COLO829 (cell line): ENCODE measurements at regions not wholly inside any gene's neighbourhood (a gene's known extent, or its start where the extent isn't known, plus 50 kb on each side); places are given as distances from the start of the nearest gene placed in this dataset.
A peak's percentile ranks its signal among the peaks of the same experiment; 100 is the strongest.
"Not testable (repeated sequence)": the region's sequence is repeated elsewhere in the genome, so short reads cannot be mapped to it uniquely, and the experiment has no call there.

Experiments
- DNase-seq: peaks from one replicate; pipeline ENCODE4 v3.0.0; 2012; ENCODE audit warnings: low spot score

- DNase-seq: peak; percentile 51
These were observed 88.0 kb downstream of the ACTBL2 start for GRCh38 chr5:57394421-57395210.

- DNase-seq: no peak
These were observed 95.7 kb downstream of the ACTBL2 start for GRCh38 chr5:57386958-57387357.

GRCh38 chr5:57383093-57383861, 99.3 kb downstream of the ACTBL2 start:
- peak; percentile 95 for DNase-seq

- DNase-seq: no peak
These were observed 100.0 kb downstream of the ACTBL2 start for GRCh38 chr5:57382655-57383054.

- no peak for DNase-seq
These were observed 112.2 kb downstream of the ACTBL2 start for GRCh38 chr5:57370376-57370775.

GRCh38 chr5:57368010-57368409, 114.6 kb downstream of the ACTBL2 start:
- DNase-seq: no peak

- DNase-seq: peak; percentile 23
These were observed 115.9 kb downstream of the ACTBL2 start for GRCh38 chr5:57366744-57367143.

GRCh38 chr5:57362951-57363350, 119.7 kb downstream of the ACTBL2 start:
- DNase-seq: no peak

- DNase-seq: no peak
These were observed 121.7 kb downstream of the ACTBL2 start for GRCh38 chr5:57360871-57361270.

- no peak for DNase-seq
These were observed 123.6 kb downstream of the ACTBL2 start for GRCh38 chr5:57358796-57359592.

- not testable (repeated sequence) for DNase-seq
These were observed 125.8 kb downstream of the ACTBL2 start for GRCh38 chr5:57356850-57357249.

GRCh38 chr5:57349214-57349613, 133.4 kb downstream of the ACTBL2 start:
- no peak for DNase-seq

GRCh38 chr5:57348376-57349140, 134.1 kb downstream of the ACTBL2 start:
- peak; percentile 66 for DNase-seq

- DNase-seq: no peak
These were observed 136.3 kb downstream of the ACTBL2 start for GRCh38 chr5:57346328-57346727.

GRCh38 chr5:57341380-57341979, 141.1 kb downstream of the ACTBL2 start:
- DNase-seq: no peak

GRCh38 chr5:57340681-57341080, 141.9 kb downstream of the ACTBL2 start:
- no peak for DNase-seq

GRCh38 chr5:57339521-57339920, 143.1 kb downstream of the ACTBL2 start:
- no peak for DNase-seq

GRCh38 chr5:57338868-57339340, 143.7 kb downstream of the ACTBL2 start:
- DNase-seq: no peak

- DNase-seq: peak; percentile 14
These were observed 144.3 kb downstream of the ACTBL2 start for GRCh38 chr5:57338068-57338867.

GRCh38 chr5:57335092-57335660, 147.4 kb downstream of the ACTBL2 start:
- DNase-seq: no peak
